ENCODE measurements at regions not wholly inside any gene's neighbourhood (a gene's known extent, or its start where the extent isn't known, plus 50 kb on each side); places are given as distances from the start of the nearest gene placed in this dataset.

DNA sequence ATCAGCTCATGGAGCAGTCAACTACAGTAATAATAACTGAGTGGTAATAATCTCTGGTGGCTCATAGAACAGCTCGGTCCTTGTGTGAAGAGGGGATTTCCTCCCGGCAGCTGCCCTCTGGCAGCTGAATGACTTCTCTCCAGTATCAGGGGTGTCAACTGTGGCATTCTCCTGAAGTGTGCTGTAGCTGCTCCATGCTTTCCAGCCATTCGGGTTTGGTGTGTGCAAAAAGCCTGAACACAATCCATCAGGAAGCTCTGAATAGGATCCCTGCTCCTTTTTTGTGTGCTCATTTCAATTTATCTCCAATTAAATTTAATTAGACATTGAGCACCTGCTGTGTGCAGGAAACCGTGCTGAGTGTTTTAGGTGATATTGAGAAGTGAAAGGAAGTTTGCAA, 59.8 kb upstream of the BARX1 start:
- Histone ChIP-seq H3K4me1 (ENCODE audit: control insufficient read depth, insufficient read depth, low read length) (no peaks in the 10 kb centered on the region), H3K4me3 (ENCODE audit: low read depth, low read length) (no peak overlapping the region), H3K9ac (ENCODE audit: low read depth, low read length) (no peak overlapping the region), H3K27me3 (ENCODE audit: control insufficient read depth, insufficient read depth, low read length) (no peaks in the 10 kb centered on the region), H3K36me3 (ENCODE audit: control insufficient read depth, insufficient read depth, low read length) (no peaks in the 10 kb centered on the region), H3K27ac (ENCODE audit: low read depth, low read length) (no peak overlapping the region), H3K9me3 (ENCODE audit: control insufficient read depth, insufficient read depth, low read length) (no peaks in the 10 kb centered on the region)

DNA sequence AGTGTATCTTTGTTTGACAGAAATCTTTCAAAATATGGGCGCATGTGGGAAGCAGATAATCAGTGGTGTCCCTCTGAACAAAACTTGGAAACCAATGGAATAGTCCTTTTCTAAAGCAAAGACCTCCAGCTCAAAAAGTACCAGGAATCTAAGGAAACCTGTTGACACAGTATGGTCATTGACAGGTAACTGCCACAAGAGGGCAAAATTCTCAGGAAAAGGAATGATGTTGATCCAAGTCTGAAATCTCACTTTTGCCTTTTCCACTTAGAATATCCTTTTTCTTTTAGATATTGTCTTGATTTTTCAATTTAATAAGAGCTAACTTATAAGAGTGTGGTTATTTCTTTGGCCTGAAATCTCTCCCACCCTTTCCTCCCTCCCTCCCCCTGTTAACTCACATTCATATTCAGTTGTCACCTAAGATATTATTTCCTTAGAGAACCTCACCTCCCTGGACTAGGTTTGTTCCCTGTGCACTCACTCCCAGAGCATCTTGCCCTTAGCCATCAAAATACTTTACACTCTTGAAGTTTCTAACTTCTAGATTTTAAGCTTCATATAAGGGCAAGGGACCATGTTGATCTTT, 59.0 kb upstream of the BARX1 start:
- Histone ChIP-seq H3K27ac (ENCODE audit: low read depth, low read length) (no peak overlapping the region), H3K4me1 (ENCODE audit: control insufficient read depth, insufficient read depth, low read length) (no peaks in the 10 kb centered on the region), H3K9ac (ENCODE audit: low read depth, low read length) (no peak overlapping the region), H3K27me3 (ENCODE audit: control insufficient read depth, insufficient read depth, low read length) (no peaks in the 10 kb centered on the region), H3K4me3 (ENCODE audit: low read depth, low read length) (no peak overlapping the region), H3K9me3 (ENCODE audit: control insufficient read depth, insufficient read depth, low read length) (no peaks in the 10 kb centered on the region), H3K36me3 (ENCODE audit: control insufficient read depth, insufficient read depth, low read length) (no peaks in the 10 kb centered on the region)

DNA sequence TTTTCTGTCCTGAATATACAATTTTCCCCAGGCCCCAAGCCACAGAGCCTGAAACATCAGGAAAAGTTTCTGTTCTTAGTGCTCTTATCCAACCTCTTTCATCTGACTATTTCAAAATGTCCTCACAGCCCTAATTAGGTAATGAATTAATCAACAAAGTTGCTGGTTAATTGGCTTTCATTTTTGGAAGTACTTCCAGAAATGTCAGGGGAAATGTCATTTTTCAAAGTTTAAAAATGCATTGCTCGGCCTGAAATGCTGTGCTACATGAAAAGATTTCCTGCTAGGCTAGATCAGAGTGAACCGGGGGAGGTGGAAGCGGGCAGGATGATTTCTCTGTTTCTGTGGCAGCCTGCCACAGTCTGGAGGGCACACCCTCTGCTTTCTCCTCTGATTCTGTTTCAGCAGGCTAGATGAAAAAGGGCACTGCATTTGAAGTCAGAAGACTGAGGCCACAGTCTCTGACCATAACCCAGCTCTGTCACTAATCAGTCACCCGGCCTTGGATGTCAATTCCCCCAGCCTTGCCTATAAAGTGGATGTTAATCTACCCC, 55.9 kb upstream of the BARX1 start:
- Histone ChIP-seq H3K4me3 (ENCODE audit: low read depth, low read length) (no peak overlapping the region), H3K9me3 (ENCODE audit: control insufficient read depth, insufficient read depth, low read length) (no peaks in the 10 kb centered on the region), H3K36me3 (ENCODE audit: control insufficient read depth, insufficient read depth, low read length) (no peaks in the 10 kb centered on the region), H3K27ac (ENCODE audit: low read depth, low read length) (no peak overlapping the region), H3K4me1 (ENCODE audit: control insufficient read depth, insufficient read depth, low read length) (no peaks in the 10 kb centered on the region), H3K27me3 (ENCODE audit: control insufficient read depth, insufficient read depth, low read length) (no peaks in the 10 kb centered on the region), H3K9ac (ENCODE audit: low read depth, low read length) (no peak overlapping the region)

DNA sequence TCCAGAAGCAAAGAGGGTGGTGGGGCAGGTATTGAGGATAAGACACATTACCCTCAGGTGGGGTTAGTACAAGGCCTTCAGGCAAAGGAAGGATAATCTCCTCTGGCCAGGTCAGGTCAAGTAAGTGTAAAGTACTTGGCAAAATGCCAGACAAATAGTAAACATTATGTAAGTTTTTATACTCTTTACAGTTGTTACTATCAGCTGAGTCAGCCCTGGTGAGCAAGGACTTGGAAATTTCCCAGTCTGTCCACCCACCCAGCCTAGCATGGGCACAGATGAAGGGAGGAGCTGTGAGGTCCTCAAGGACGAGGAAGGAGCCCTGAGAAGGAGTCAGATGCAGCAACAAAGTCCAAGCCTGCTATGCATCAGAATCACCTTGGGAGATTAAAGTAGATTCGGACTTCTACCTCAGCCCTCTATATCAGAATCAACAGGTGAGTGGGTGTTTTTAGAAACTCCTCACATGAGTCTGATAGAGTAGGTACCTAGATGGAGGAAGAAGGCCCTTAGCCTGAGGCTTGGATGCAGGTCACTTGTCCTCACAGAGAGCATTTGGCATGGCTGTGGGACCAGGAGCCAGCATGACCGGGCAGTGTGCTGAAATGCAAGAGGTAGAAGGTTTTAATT, 50.2 kb upstream of the BARX1 start:
- Histone ChIP-seq H3K27me3 (ENCODE audit: control insufficient read depth, insufficient read depth, low read length) (no peaks in the 10 kb centered on the region), H3K9me3 (ENCODE audit: control insufficient read depth, insufficient read depth, low read length) (no peaks in the 10 kb centered on the region), H3K27ac (ENCODE audit: low read depth, low read length) (no peak overlapping the region), H3K9ac (ENCODE audit: low read depth, low read length) (no peak overlapping the region), H3K4me1 (ENCODE audit: control insufficient read depth, insufficient read depth, low read length) (no peaks in the 10 kb centered on the region), H3K36me3 (ENCODE audit: control insufficient read depth, insufficient read depth, low read length) (no peaks in the 10 kb centered on the region), H3K4me3 (ENCODE audit: low read depth, low read length) (no peak overlapping the region)
